ENCODE measurements at regions not wholly inside any gene's neighbourhood (a gene's known extent, or its start where the extent isn't known, plus 50 kb on each side); places are given as distances from the start of the nearest gene placed in this dataset.
"Not testable (repeated sequence)": the region's sequence is repeated elsewhere in the genome, so short reads cannot be mapped to it uniquely, and the experiment has no call there.

DNA sequence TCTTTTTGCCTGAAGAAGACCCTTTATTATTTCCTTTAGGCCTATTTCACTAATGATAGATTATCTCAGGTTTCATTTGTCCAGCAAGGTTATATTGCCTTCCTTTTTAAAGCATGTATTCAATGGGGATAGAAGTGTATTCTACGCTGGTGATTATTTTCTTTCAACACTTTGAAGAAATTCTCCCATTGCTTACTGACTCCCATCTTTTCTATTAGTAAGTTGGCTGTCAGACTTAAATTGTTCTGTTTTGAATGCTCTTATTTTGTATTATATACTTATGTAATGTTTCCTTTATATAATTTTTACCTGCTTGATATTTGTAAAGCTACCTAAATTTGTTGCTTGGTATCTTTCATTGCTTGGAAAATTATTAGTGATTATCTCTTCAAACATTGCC, 445.1 kb upstream of the RASGRP1 start:
- Histone ChIP-seq H3K4me2 (ENCODE audit: low read length) (no peak overlapping the region), H3K27me3 (ENCODE audit: insufficient read depth, low read length) (no peaks in the 10 kb centered on the region), H3K4me3 (ENCODE audit: insufficient read depth, low read depth, low read length) (no peak overlapping the region), H3K79me2 (ENCODE audit: insufficient read depth, low read length) (no peaks in the 10 kb centered on the region), H3K4me1 (ENCODE audit: insufficient read depth, low read length) (no peaks in the 10 kb centered on the region), H4K20me1 (ENCODE audit: insufficient read depth, low read length) (no peaks in the 10 kb centered on the region), H3K9ac (ENCODE audit: low read length) (no peak overlapping the region), H3K36me3 (ENCODE audit: insufficient read depth, low read length) (no peaks in the 10 kb centered on the region), H3K9me3 (ENCODE audit: insufficient read depth, low read depth, low read length) (peaks cover 6% of the 10 kb centered on the region), H3K27ac (ENCODE audit: low read depth, low read length) (no peak overlapping the region), H2AFZ (ENCODE audit: low read depth, low read length) (no peak overlapping the region)
- Mint-ChIP-seq H3K27ac (ENCODE audit: unreplicated experiment) (no peak overlapping the region), H3K4me1 (ENCODE audit: low read depth, unreplicated experiment) (no peaks in the 10 kb centered on the region), H3K36me3 (ENCODE audit: low read depth, unreplicated experiment) (peaks cover 1% of the 10 kb centered on the region), H3K4me3 (ENCODE audit: unreplicated experiment) (no peak overlapping the region), H3K9me3 (ENCODE audit: unreplicated experiment) (peaks cover 35% of the 10 kb centered on the region), H3K27me3 (ENCODE audit: low read depth, unreplicated experiment) (no peaks in the 10 kb centered on the region)
- DNase-seq (ENCODE audit: low read depth) (no peak), FAIRE-seq (no peak)
- TF ChIP-seq CTCF (IDR thresholded peaks at IDR 0.05; ENCODE audit: insufficient read depth, low read depth, low read length) (no peak), EZH2 (IDR thresholded peaks at IDR 0.05; ENCODE audit: insufficient read depth, low read length) (no peak)

DNA sequence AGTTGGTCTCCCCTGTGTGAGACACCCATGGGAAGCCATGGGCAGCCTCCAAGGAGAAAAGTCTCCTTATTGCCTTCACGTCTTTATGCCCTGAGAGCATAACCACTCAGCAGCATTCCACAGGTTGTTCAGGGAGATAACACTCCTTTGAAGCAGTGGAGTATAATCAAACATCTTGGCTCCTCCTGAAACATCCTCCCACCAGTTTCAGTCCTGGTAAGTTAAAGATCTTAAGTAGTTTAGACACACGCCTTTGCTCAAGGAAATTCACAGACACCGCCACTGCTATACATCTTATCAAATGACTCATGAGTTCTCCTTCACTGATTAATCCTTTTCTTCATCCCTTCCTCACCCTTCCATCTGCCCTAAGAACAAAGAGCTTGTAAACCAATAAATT, 446.5 kb upstream of the RASGRP1 start:
- H3K4me1 Mint-ChIP-seq (ENCODE audit: low read depth, unreplicated experiment); H3K79me2 ChIP-seq (ENCODE audit: insufficient read depth, low read length); H3K36me3 Mint-ChIP-seq (ENCODE audit: low read depth, unreplicated experiment); H3K36me3 ChIP-seq (ENCODE audit: insufficient read depth, low read length); H3K27me3 Mint-ChIP-seq (ENCODE audit: low read depth, unreplicated experiment); H3K9ac ChIP-seq (ENCODE audit: low read length); H3K4me1 ChIP-seq (ENCODE audit: insufficient read depth, low read length); H3K27ac Mint-ChIP-seq (ENCODE audit: unreplicated experiment); H2AFZ ChIP-seq (ENCODE audit: low read depth, low read length); H3K4me3 ChIP-seq (ENCODE audit: insufficient read depth, low read depth, low read length); H3K4me3 Mint-ChIP-seq (ENCODE audit: unreplicated experiment); H4K20me1 ChIP-seq (ENCODE audit: insufficient read depth, low read length); H3K27ac ChIP-seq (ENCODE audit: low read depth, low read length); H3K9me3 ChIP-seq (ENCODE audit: insufficient read depth, low read depth, low read length); H3K4me2 ChIP-seq (ENCODE audit: low read length); FAIRE-seq; H3K27me3 ChIP-seq (ENCODE audit: insufficient read depth, low read length): not testable (repeated sequence)
- DNase-seq (ENCODE audit: low read depth): peak; percentile 58
- peaks cover 39% of the 10 kb centered on the region for H3K9me3 Mint-ChIP-seq (ENCODE audit: unreplicated experiment)

GRCh38 chr15:39013262-39013661, 448.6 kb upstream of the RASGRP1 start:
- no peak overlapping the region for H3K4me3 Mint-ChIP-seq (ENCODE audit: unreplicated experiment)
- FAIRE-seq (no peak), DNase-seq (ENCODE audit: low read depth) (no peak)
- Histone ChIP-seq H2AFZ (ENCODE audit: low read depth, low read length) (no peak overlapping the region), H3K36me3 (ENCODE audit: insufficient read depth, low read length) (no peaks in the 10 kb centered on the region), H3K27me3 (ENCODE audit: insufficient read depth, low read length) (no peaks in the 10 kb centered on the region), H3K4me3 (ENCODE audit: insufficient read depth, low read depth, low read length) (no peak overlapping the region), H3K4me2 (ENCODE audit: low read length) (no peak overlapping the region), H4K20me1 (ENCODE audit: insufficient read depth, low read length) (no peaks in the 10 kb centered on the region), H3K27ac (ENCODE audit: low read depth, low read length) (no peak overlapping the region), H3K4me1 (ENCODE audit: insufficient read depth, low read length) (no peaks in the 10 kb centered on the region), H3K9ac (ENCODE audit: low read length) (no peak overlapping the region), H3K79me2 (ENCODE audit: insufficient read depth, low read length) (no peaks in the 10 kb centered on the region), H3K9me3 (ENCODE audit: insufficient read depth, low read depth, low read length) (peaks cover 6% of the 10 kb centered on the region)
- TF ChIP-seq EZH2 (IDR thresholded peaks at IDR 0.05; ENCODE audit: insufficient read depth, low read length) (no peak), CTCF (IDR thresholded peaks at IDR 0.05; ENCODE audit: insufficient read depth, low read depth, low read length) (no peak)
- peaks cover 33% of the 10 kb centered on the region for H3K9me3 Mint-ChIP-seq (ENCODE audit: unreplicated experiment)
- H3K27me3 Mint-ChIP-seq (ENCODE audit: low read depth, unreplicated experiment): no peaks in the 10 kb centered on the region
- H3K36me3 Mint-ChIP-seq (ENCODE audit: low read depth, unreplicated experiment): peaks cover 1% of the 10 kb centered on the region
- no peak overlapping the region for H3K27ac Mint-ChIP-seq (ENCODE audit: unreplicated experiment)
- H3K4me1 Mint-ChIP-seq (ENCODE audit: low read depth, unreplicated experiment): no peaks in the 10 kb centered on the region
